GM19025 (cell line): ENCODE measurements at regions not wholly inside any gene's neighbourhood (a gene's known extent, or its start where the extent isn't known, plus 50 kb on each side); places are given as distances from the start of the nearest gene placed in this dataset.
"Not testable (repeated sequence)": the region's sequence is repeated elsewhere in the genome, so short reads cannot be mapped to it uniquely, and the experiment has no call there.

Experiments
- ATAC-seq: cut with Tn5 transposase; IDR thresholded peaks from one replicate; pipeline ENCODE4 v1.9.1; 2021; ENCODE audit warnings: mild to moderate bottlenecking, low read depth, moderate library complexity; ENCODE audit not compliant: unreplicated experiment

- no peak for ATAC-seq
Measured at GRCh38 chr1:98157524-98158313, 236.9 kb upstream of the DPYD start.

DNA sequence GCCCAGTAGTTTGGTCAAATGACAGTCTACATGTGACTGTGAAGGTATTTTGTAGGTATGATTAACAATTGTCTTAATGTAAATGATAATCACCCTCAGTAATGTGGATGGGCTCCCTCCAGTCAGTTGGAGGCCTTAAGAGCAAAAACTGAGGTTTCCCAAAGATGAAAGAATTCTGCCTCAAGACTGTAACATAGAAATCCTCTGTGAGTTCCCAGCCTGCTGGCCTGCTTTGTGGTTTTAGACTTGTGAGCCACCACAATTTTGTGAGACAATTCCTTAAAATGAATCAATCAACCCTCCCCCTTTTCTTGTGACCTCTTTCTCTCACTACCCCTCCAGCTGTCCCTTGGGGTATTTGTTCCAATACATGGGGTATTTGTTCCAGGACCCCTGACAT lies 226.4 kb upstream of the DPYD start:
- no peak for ATAC-seq

DNA sequence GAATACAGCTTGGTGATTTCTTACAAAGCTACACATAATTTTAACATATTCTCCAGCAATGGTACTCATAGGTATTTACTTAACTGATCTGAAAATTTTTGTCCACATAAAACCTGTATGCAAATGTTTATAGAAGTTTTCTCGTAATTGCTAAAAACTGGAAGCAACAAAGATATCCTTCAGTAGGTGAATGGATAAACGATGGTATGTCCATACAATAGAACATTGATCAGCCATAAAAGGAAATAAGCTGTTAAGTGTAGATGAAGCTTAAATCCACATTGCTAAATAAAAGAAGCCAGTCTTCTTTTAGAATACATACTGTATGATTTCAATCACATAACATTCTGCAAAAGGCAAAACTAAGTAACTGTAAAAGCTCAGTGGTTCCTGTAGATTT lies 224.8 kb upstream of the DPYD start:
- ATAC-seq = no peak

DNA sequence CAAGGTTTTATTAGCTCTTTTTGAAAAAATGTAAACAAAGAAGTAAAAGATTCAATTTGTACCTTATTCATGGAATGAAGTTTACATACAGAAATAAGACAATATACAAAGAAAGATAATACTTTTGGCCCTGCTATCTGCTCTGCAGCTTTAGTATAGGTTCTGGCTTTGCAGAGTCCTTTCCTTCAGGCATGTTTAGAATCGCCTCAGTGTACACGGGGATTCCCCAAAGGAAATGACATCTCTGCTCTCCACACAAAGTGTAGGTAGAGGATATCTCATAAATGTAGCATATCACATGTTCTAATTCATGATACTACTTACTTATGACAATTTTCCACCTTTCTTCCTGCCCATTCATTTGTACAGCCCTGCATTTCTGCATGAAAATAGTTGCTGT lies 222.6 kb upstream of the DPYD start:
- ATAC-seq = no peak

DNA sequence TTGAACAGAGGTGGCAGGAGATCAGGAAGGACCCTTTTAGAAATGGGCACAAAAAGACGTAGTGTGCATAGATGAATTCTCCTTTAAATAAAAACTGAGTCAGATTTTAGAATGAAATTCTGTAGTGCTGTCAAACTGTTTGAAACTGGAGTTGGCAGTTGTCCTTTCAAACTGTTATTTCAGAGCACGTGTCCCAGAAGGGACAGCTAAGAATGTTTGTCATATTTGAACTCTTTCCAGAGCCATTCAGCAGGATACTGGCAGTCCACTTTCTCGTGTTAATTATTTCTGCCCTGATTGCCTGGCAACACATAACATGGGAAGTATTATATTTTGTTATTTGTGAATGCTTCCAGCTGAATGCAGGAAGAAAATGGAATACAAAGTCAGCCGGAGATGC lies 212.3 kb upstream of the DPYD start:
- ATAC-seq = no peak

- no peak for ATAC-seq
Measured at GRCh38 chr1:98130408-98130807, 209.6 kb upstream of the DPYD start.

GRCh38 chr1:98129491-98129890 lies 208.7 kb upstream of the DPYD start:
- ATAC-seq = no peak

DNA sequence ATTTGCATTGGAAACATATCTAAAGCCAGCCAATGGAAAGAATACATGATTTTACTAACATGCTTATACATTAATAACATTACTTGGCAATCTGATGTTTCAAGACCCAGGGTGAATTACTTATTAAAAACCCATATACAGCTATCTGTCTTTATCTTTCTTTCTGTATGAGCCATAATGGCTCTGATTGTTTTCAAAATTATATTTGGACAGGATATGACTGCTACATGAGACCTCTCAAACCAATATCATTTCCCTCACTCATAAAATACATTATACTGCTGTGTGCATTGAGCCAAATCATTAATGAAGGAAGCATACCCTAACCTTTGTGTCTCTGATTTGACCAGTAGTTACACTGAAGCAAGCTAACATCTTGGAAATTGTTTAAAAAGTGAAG lies 205.9 kb upstream of the DPYD start:
- no peak for ATAC-seq

- ATAC-seq = no peak
Measured at GRCh38 chr1:98121646-98122045, 200.8 kb upstream of the DPYD start.

- ATAC-seq = no peak
Measured at GRCh38 chr1:98119796-98120195, 199.0 kb upstream of the DPYD start.

GRCh38 chr1:98113811-98114210 lies 193.0 kb upstream of the DPYD start:
- ATAC-seq = no peak

DNA sequence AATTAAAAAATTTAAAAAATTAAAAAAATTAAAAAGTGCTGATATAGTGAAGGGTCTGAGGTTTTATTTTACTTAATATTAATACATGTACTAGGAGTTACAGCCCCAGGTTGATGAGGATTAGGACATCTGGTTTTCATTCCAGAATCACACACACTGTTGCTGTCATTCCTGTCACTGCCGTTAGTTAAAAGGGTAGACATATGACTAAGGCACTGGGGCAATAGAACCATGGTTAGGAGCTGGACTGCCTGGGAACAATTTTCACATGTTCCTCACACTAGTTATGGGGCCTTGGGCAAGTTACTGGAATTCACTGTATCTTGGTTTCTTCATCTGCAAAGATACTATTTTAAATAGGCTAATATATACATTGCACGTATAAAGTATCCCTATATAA lies 191.8 kb upstream of the DPYD start:
- no peak for ATAC-seq

- ATAC-seq = no peak
Measured at GRCh38 chr1:98110674-98111073, 189.8 kb upstream of the DPYD start.

GRCh38 chr1:98108378-98108777 lies 187.5 kb upstream of the DPYD start:
- not testable (repeated sequence) for ATAC-seq

DNA sequence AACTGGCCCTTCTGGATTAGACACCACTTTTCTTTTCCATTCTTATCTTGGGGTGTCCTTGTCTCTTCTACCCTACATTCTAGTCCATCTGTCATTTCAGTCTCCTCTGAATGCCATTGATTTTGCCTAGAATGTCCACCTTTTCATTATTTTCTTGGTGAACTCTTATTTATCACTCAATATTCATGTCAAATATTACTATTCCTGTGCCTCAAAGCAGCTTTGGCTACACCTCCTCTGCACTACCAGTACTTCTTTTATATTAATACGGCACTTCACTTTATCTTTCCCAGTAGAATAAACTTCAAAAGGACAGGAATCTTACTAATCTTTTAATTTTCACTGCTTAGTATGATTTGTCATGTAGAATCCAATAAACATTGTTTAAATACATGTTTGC lies 186.4 kb upstream of the DPYD start:
- ATAC-seq = no peak

GRCh38 chr1:98104289-98104688 lies 183.5 kb upstream of the DPYD start:
- no peak for ATAC-seq

DNA sequence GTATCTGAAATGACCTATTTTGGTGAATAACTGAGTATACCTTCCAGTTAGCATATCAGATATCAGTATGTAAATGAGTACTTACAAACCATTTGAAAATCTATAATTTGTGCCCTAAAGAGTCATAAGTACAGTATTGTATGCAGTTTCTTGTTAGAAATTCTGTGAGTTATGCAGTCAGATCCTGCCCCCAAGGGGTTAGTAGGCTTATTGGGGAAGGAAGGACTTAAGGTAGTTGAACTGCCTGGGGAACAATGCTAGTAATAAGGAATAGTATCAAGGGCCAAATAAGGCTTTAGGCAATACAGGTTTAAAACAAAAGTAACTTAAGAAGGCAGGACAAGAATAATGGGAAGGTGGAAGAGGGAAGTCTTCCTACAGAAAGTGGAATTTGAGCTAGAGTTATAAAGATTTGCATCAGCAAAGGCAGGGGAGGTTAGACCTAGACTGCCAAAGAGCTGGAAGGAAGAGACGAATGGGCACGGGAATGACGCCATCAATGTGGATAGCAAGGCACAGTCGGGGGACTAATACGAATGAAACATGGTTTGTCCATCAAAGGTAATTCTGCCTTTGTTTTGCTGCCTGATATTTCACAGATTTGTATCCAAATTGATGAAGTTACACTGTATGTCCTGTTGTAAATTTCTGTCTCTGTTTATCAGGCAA lies 182.9 kb upstream of the DPYD start:
- ATAC-seq = no peak

DNA sequence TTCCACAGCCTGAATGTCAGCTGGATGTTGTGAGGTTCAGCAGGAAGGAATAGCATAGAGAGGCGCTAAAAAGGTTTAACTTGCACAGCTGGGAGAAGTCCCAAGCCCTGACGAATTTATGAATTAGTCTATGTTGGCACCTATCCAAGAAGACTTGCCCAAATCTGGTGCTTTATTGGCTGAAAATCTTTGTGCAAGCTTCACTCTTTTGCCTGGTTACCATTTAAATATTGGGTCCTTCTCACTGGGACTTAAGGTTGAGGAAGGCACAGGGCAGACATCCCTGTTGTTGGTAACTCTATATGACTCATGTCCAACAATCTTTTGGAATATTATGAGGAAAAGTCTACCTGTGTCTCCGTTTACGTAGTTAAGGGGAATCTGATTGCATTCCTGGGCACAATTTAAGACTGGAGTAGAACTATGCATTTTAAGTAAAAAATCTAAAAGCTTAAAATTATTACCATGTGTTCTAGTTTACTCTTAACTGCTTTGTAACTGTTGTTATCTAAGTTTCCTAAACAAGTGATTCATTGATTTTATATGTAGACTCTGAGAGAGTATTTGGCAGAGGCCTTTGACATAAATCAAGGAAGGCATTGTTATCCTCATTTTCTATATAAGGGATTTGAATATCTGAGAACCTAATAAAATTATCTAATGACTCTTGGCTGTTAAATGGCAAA lies 181.7 kb upstream of the DPYD start:
- ATAC-seq = no peak

- no peak for ATAC-seq
Measured at GRCh38 chr1:98101364-98101763, 180.5 kb upstream of the DPYD start.

GRCh38 chr1:98099501-98099900 lies 178.7 kb upstream of the DPYD start:
- no peak for ATAC-seq

DNA sequence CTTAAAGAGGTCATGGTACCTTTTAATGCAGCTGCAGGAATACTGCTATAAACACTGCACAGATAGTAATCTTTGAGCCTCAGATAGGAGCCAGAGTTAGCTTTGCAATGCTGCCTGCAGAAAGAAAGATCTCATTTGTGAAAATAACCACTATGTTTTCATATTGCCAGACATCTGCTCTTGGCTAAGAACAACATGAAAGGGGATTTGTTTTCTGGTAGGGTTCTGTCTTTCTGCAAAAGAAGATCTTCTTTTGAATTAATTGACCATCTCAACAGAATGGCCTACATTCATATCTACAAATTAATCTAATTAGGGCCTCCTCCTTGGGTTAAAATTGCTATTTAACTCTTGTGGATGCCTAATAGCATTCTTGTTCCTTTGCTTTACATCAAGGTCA lies 177.6 kb upstream of the DPYD start:
- ATAC-seq = no peak

DNA sequence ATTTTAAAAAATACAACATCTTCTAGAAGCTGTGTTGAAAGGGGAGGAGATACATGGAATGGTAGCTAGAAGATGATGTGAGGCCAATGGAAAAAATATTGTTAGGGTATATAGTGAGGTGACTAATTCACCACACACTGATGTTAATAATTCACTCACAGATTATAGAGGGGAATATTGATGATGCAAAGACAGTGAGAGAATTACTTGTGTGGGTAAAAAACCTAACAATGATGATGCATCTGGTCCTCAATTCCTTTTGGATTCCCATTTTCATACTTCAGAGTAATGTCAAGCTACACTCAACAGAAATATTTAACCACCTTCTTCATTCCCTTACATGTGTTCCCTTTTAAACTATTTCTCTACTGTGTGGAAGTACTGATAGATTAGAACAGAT lies 169.5 kb upstream of the DPYD start:
- ATAC-seq = no peak
